ENCODE measurements at regions not wholly inside any gene's neighbourhood (a gene's known extent, or its start where the extent isn't known, plus 50 kb on each side); places are given as distances from the start of the nearest gene placed in this dataset.

GRCh38 chr2:14773696-14774095 lies 141.2 kb downstream of the LRATD1 start:
- no peak overlapping the region for H3K4me3 Mint-ChIP-seq (ENCODE audit: unreplicated experiment)
- H3K27ac Mint-ChIP-seq (ENCODE audit: unreplicated experiment), result no peak overlapping the region
- Histone ChIP-seq H3K4me1 (ENCODE audit: insufficient read depth, low read length) (peaks cover 5% of the 10 kb centered on the region), H3K27ac (ENCODE audit: low read depth, low read length) (no peak overlapping the region), H3K79me2 (ENCODE audit: insufficient read depth, low read length) (no peaks in the 10 kb centered on the region), H3K4me3 (ENCODE audit: insufficient read depth, low read depth, low read length) (no peak overlapping the region), H3K27me3 (ENCODE audit: insufficient read depth, low read length) (no peaks in the 10 kb centered on the region), H2AFZ (ENCODE audit: low read depth, low read length) (no peak overlapping the region), H3K4me2 (ENCODE audit: low read length) (no peak overlapping the region), H3K36me3 (ENCODE audit: insufficient read depth, low read length) (no peaks in the 10 kb centered on the region), H4K20me1 (ENCODE audit: insufficient read depth, low read length) (no peaks in the 10 kb centered on the region), H3K9ac (ENCODE audit: low read length) (no peak overlapping the region), H3K9me3 (ENCODE audit: insufficient read depth, low read depth, low read length) (no peaks in the 10 kb centered on the region)
- TF ChIP-seq EZH2 (IDR thresholded peaks at IDR 0.05; ENCODE audit: insufficient read depth, low read length), result no peak
- no peak for TF ChIP-seq CTCF (IDR thresholded peaks at IDR 0.05; ENCODE audit: insufficient read depth, low read depth, low read length)
- H3K9me3 Mint-ChIP-seq (ENCODE audit: unreplicated experiment), result no peaks in the 10 kb centered on the region
- H3K27me3 Mint-ChIP-seq (ENCODE audit: low read depth, unreplicated experiment), result no peaks in the 10 kb centered on the region
- DNase-seq (ENCODE audit: low read depth) (peak; percentile 65), FAIRE-seq (no peak)
- H3K4me1 Mint-ChIP-seq (ENCODE audit: low read depth, unreplicated experiment), result peaks cover 10% of the 10 kb centered on the region
- no peaks in the 10 kb centered on the region for H3K36me3 Mint-ChIP-seq (ENCODE audit: low read depth, unreplicated experiment)

GRCh38 chr2:14774436-14774968 lies 142.0 kb downstream of the LRATD1 start:
- Histone ChIP-seq H3K4me3 (ENCODE audit: insufficient read depth, low read depth, low read length) (no peak overlapping the region), H3K79me2 (ENCODE audit: insufficient read depth, low read length) (no peaks in the 10 kb centered on the region), H3K36me3 (ENCODE audit: insufficient read depth, low read length) (no peaks in the 10 kb centered on the region)

More at GRCh38 chr2:14774436-14774968, 142.0 kb downstream of the LRATD1 start:
- Histone ChIP-seq H3K27me3 (ENCODE audit: insufficient read depth, low read length) (no peaks in the 10 kb centered on the region), H2AFZ (ENCODE audit: low read depth, low read length) (no peak overlapping the region), H3K4me2 (ENCODE audit: low read length) (no peak overlapping the region), H3K9me3 (ENCODE audit: insufficient read depth, low read depth, low read length) (no peaks in the 10 kb centered on the region), H3K9ac (ENCODE audit: low read length) (no peak overlapping the region), H3K27ac (ENCODE audit: low read depth, low read length) (no peak overlapping the region), H3K4me1 (ENCODE audit: insufficient read depth, low read length) (peaks cover 5% of the 10 kb centered on the region), H4K20me1 (ENCODE audit: insufficient read depth, low read length) (no peaks in the 10 kb centered on the region)
- FAIRE-seq (no peak), DNase-seq (ENCODE audit: low read depth) (no peak)
- H3K36me3 Mint-ChIP-seq (ENCODE audit: low read depth, unreplicated experiment), result no peaks in the 10 kb centered on the region
- H3K9me3 Mint-ChIP-seq (ENCODE audit: unreplicated experiment), result no peaks in the 10 kb centered on the region
- no peak overlapping the region for H3K27ac Mint-ChIP-seq (ENCODE audit: unreplicated experiment)
- no peak for TF ChIP-seq EZH2 (IDR thresholded peaks at IDR 0.05; ENCODE audit: insufficient read depth, low read length)
- no peak for TF ChIP-seq CTCF (IDR thresholded peaks at IDR 0.05; ENCODE audit: insufficient read depth, low read depth, low read length)
- H3K4me3 Mint-ChIP-seq (ENCODE audit: unreplicated experiment), result no peak overlapping the region
- peaks cover 18% of the 10 kb centered on the region for H3K4me1 Mint-ChIP-seq (ENCODE audit: low read depth, unreplicated experiment)
- no peaks in the 10 kb centered on the region for H3K27me3 Mint-ChIP-seq (ENCODE audit: low read depth, unreplicated experiment)
